Lower leg skin (tissue), 4 donors: ENCODE measurements at regions not wholly inside any gene's neighbourhood (a gene's known extent, or its start where the extent isn't known, plus 50 kb on each side); places are given as distances from the start of the nearest gene placed in this dataset.

Source experiments
- DNase-seq, 2 donors: peaks; one replicate each; pipeline ENCODE4 v3.0.0-alpha.2; 2019; ENCODE audit warnings: low spot score in 2 of 2
- H3K4me3 ChIP-seq: fragments of 200-600 bp; sonication (generic); 2 replicates; pipeline ENCODE4 v1.5.1; 2017; ENCODE audit warnings: mild to moderate bottlenecking, low read depth; ENCODE audit not compliant: poor library complexity, severe bottlenecking
- CTCF ChIP-seq, 3 donors: fragments of 450-650 bp; IDR thresholded peaks; one replicate each; pipeline ENCODE4 v1.5.1; 2016; ENCODE audit warnings: antibody characterized with exemption in 3 of 3, mild to moderate bottlenecking in 3 of 3, moderate library complexity in 2 of 3
- POLR2A ChIP-seq, 2 donors: fragments of 450-650 bp; IDR thresholded peaks; one replicate each; pipeline ENCODE4 v1.6.1; 2016 to 2017; ENCODE audit warnings: antibody characterized with exemption in 2 of 2, mild to moderate bottlenecking in 1 of 2, moderate library complexity in 1 of 2
- WGBS, 2 donors: methylation state at CpG; one replicate each; pipeline ENCODE4 v1.1.5; 2018; 5-methylcytosine and 5-hydroxymethylcytosine counted together
- intact Hi-C: fragments of 100-400 bp; cut with DNase I; formaldehyde crosslinking; loops from one replicate; pipeline ENCODE4 v1.15.0; 2023; ENCODE audit warnings: low total_unique reads

GRCh38 chr15:95277266-95277665, 1045.9 kb downstream of the MCTP2 start:
- TF ChIP-seq POLR2A (IDR thresholded peaks at IDR 0.05) (no peak), CTCF (IDR thresholded peaks at IDR 0.05) (no peak)
- no peak for DNase-seq
- intact Hi-C loops, result no loop called here
- H3K4me3 ChIP-seq, result no peak overlapping the region
- WGBS, 2 donors, result 71 to 80% methylated on average over 3 of the region's 3 CpGs

- H3K4me3 ChIP-seq, result no peak overlapping the region
- no peak for DNase-seq
- intact Hi-C loops, result no loop called here
- TF ChIP-seq CTCF (IDR thresholded peaks at IDR 0.05), result no peak
- WGBS, 2 donors, result 74 to 79% methylated on average over 6 of the region's 6 CpGs
Observed at GRCh38 chr15:95278532-95279245, 1047.3 kb downstream of the MCTP2 start.

- intact Hi-C loops, result no loop called here
- TF ChIP-seq POLR2A (IDR thresholded peaks at IDR 0.05) (no peak), CTCF (IDR thresholded peaks at IDR 0.05) (no peak)
- no peak for DNase-seq
- WGBS, 2 donors, result 81 to 90% methylated on average over 8 of the region's 8 CpGs
- no peak overlapping the region for H3K4me3 ChIP-seq
Observed at GRCh38 chr15:95279277-95280019, 1048.1 kb downstream of the MCTP2 start.

- no peak overlapping the region for H3K4me3 ChIP-seq
- WGBS, 2 donors, result 79 to 80% methylated on average over 5 of the region's 5 CpGs
- intact Hi-C loops, result no loop called here
- no peak for TF ChIP-seq CTCF (IDR thresholded peaks at IDR 0.05)
- TF ChIP-seq POLR2A (IDR thresholded peaks at IDR 0.05), result no peak
- no peak for DNase-seq
Observed at GRCh38 chr15:95280711-95281110, 1049.3 kb downstream of the MCTP2 start.

GRCh38 chr15:95281470-95281869, 1049.0 kb upstream of the NR2F2 start:
- no peak for DNase-seq
- WGBS, 2 donors, result 52 to 59% methylated on average over 2 of the region's 2 CpGs
- no peak overlapping the region for H3K4me3 ChIP-seq
- TF ChIP-seq POLR2A (IDR thresholded peaks at IDR 0.05) (no peak), CTCF (IDR thresholded peaks at IDR 0.05) (no peak)
- intact Hi-C loops, result no loop called here
